ENCODE measurements at regions not wholly inside any gene's neighbourhood (a gene's known extent, or its start where the extent isn't known, plus 50 kb on each side); places are given as distances from the start of the nearest gene placed in this dataset.

GRCh38 chr21:14722841-14723483 lies 176.8 kb upstream of the SAMSN1 start:
- H3K36me3 ChIP-seq (ENCODE audit: control insufficient read depth in 2 of 2, extremely low read depth in 1 of 2, insufficient read depth in 1 of 2, low read length in 1 of 2), result no peaks in the 10 kb centered on the region
- no peaks in the 10 kb centered on the region for H3K27me3 ChIP-seq (replicated peaks in 1 of 2; ENCODE audit: control insufficient read depth in 2 of 2, extremely low read depth in 1 of 2, insufficient read depth in 2 of 2, low read length in 1 of 2)
- Mint-ChIP-seq H3K36me3 (no peaks in the 10 kb centered on the region), H3K4me1 (peaks cover 0 to 6% (median 2%) of the 10 kb centered on the region in 3 donors), H3K27ac (no peak overlapping the region), H3K27me3 (no peaks in the 10 kb centered on the region), H3K9me3 (no peaks in the 10 kb centered on the region), H3K4me3 (no peak overlapping the region)
- ChIA-PET POLR2A (no interaction called here), CTCF (no interaction called here)
- no peak for DNase-seq
- WGBS (ENCODE audit: insufficient coverage), result 96% methylated on average over 4 of the region's 6 CpGs
- no peaks in the 10 kb centered on the region for H3K9me3 ChIP-seq
- no peak overlapping the region for H3K27ac ChIP-seq (ENCODE audit: low read length)
- no peak for ATAC-seq (replicated peaks in 1 of 4)
- H3K4me3 ChIP-seq (ENCODE audit: control insufficient read depth in 1 of 2, extremely low read depth in 1 of 2, low read length in 1 of 2), result no peak overlapping the region
- no peaks in the 10 kb centered on the region for H3K4me1 ChIP-seq (ENCODE audit: control insufficient read depth in 1 of 2, extremely low read depth in 1 of 2, insufficient read depth in 2 of 2, low read length in 2 of 2)

- H3K9me3 ChIP-seq, result no peaks in the 10 kb centered on the region
- no peaks in the 10 kb centered on the region for H3K36me3 Mint-ChIP-seq
- peaks cover 0 to 4% (median 0%) of the 10 kb centered on the region in 3 donors for H3K4me1 Mint-ChIP-seq
- no peak overlapping the region for H3K27ac ChIP-seq (ENCODE audit: low read length)
- H3K36me3 ChIP-seq (ENCODE audit: control insufficient read depth in 2 of 2, extremely low read depth in 1 of 2, insufficient read depth in 1 of 2, low read length in 1 of 2), result no peaks in the 10 kb centered on the region
- no peaks in the 10 kb centered on the region for H3K27me3 ChIP-seq (replicated peaks in 1 of 2; ENCODE audit: control insufficient read depth in 2 of 2, extremely low read depth in 1 of 2, insufficient read depth in 2 of 2, low read length in 1 of 2)
- DNase-seq, result no peak
- ATAC-seq (replicated peaks in 1 of 4), result no peak
- H3K4me1 ChIP-seq (ENCODE audit: control insufficient read depth in 1 of 2, extremely low read depth in 1 of 2, insufficient read depth in 2 of 2, low read length in 2 of 2), result no peaks in the 10 kb centered on the region
- CTCF ChIA-PET, result no interaction called here
- no peak overlapping the region for H3K4me3 Mint-ChIP-seq
- WGBS (ENCODE audit: insufficient coverage), result 40% methylated on average over 1 of the region's 4 CpGs
- H3K27me3 Mint-ChIP-seq, result no peaks in the 10 kb centered on the region
- H3K4me3 ChIP-seq (ENCODE audit: control insufficient read depth in 1 of 2, extremely low read depth in 1 of 2, low read length in 1 of 2), result no peak overlapping the region
- POLR2A ChIA-PET, result no interaction called here
- H3K9me3 Mint-ChIP-seq, result no peaks in the 10 kb centered on the region
- no peak overlapping the region for H3K27ac Mint-ChIP-seq
Observed at GRCh38 chr21:14720237-14720636, 174.1 kb upstream of the SAMSN1 start.

GRCh38 chr21:14718951-14719350 lies 172.8 kb upstream of the SAMSN1 start:
- no peak overlapping the region for H3K27ac Mint-ChIP-seq
- no peak overlapping the region for H3K4me3 Mint-ChIP-seq
- H3K9me3 Mint-ChIP-seq, result no peaks in the 10 kb centered on the region
- Histone ChIP-seq H3K27me3 (replicated peaks in 1 of 2; ENCODE audit: control insufficient read depth in 2 of 2, extremely low read depth in 1 of 2, insufficient read depth in 2 of 2, low read length in 1 of 2) (no peaks in the 10 kb centered on the region), H3K4me1 (ENCODE audit: control insufficient read depth in 1 of 2, extremely low read depth in 1 of 2, insufficient read depth in 2 of 2, low read length in 2 of 2) (no peaks in the 10 kb centered on the region), H3K9me3 (no peaks in the 10 kb centered on the region), H3K4me3 (ENCODE audit: control insufficient read depth in 1 of 2, extremely low read depth in 1 of 2, low read length in 1 of 2) (no peak overlapping the region), H3K27ac (ENCODE audit: low read length) (no peak overlapping the region), H3K36me3 (ENCODE audit: control insufficient read depth in 2 of 2, extremely low read depth in 1 of 2, insufficient read depth in 1 of 2, low read length in 1 of 2) (no peaks in the 10 kb centered on the region)
- WGBS (ENCODE audit: insufficient coverage), result 90% methylated on average over 2 of the region's 6 CpGs
- DNase-seq, result no peak
- H3K36me3 Mint-ChIP-seq, result no peaks in the 10 kb centered on the region
- CTCF ChIA-PET, result interaction anchor here (1.9 to 2.2 kb wide), 2 partner anchors 16 to 17 kb away, joined by 6 to 7 read pairs; no protein-coding TSS in a partner anchor
- POLR2A ChIA-PET, result interaction anchor here in 1 of 2 donors (0.6 kb wide), 1 partner anchor 226 kb away, joined by 5 read pairs; no protein-coding TSS in a partner anchor
- no peak for ATAC-seq (replicated peaks in 1 of 4)
- no peaks in the 10 kb centered on the region for H3K27me3 Mint-ChIP-seq
- peaks cover 0 to 4% (median 0%) of the 10 kb centered on the region in 3 donors for H3K4me1 Mint-ChIP-seq

GRCh38 chr21:14716761-14717396 lies 170.8 kb upstream of the SAMSN1 start:
- Histone ChIP-seq H3K9me3 (no peaks in the 10 kb centered on the region), H3K36me3 (ENCODE audit: control insufficient read depth in 2 of 2, extremely low read depth in 1 of 2, insufficient read depth in 1 of 2, low read length in 1 of 2) (no peaks in the 10 kb centered on the region), H3K4me3 (ENCODE audit: control insufficient read depth in 1 of 2, extremely low read depth in 1 of 2, low read length in 1 of 2) (no peak overlapping the region), H3K27me3 (replicated peaks in 1 of 2; ENCODE audit: control insufficient read depth in 2 of 2, extremely low read depth in 1 of 2, insufficient read depth in 2 of 2, low read length in 1 of 2) (no peaks in the 10 kb centered on the region), H3K27ac (ENCODE audit: low read length) (no peak overlapping the region), H3K4me1 (ENCODE audit: control insufficient read depth in 1 of 2, extremely low read depth in 1 of 2, insufficient read depth in 2 of 2, low read length in 2 of 2) (no peaks in the 10 kb centered on the region)
- ATAC-seq (replicated peaks in 1 of 4), result no peak
- ChIA-PET CTCF (interaction anchor here in 1 of 2 donors (0.7 kb wide), 1 partner anchor 21 kb away, joined by 3 read pairs; no protein-coding TSS in a partner anchor), POLR2A (no interaction called here)
- peaks cover 9% of the 10 kb centered on the region for H3K36me3 Mint-ChIP-seq
- no peak overlapping the region for H3K4me3 Mint-ChIP-seq
- H3K9me3 Mint-ChIP-seq, result peaks cover 5 to 15% (median 8%) of the 10 kb centered on the region in 3 donors
- no CpG with 5 or more reads among the region's 3 CpGs for WGBS (ENCODE audit: insufficient coverage)
- no peak for DNase-seq
- H3K27me3 Mint-ChIP-seq, result no peaks in the 10 kb centered on the region
- no peak overlapping the region for H3K27ac Mint-ChIP-seq
- H3K4me1 Mint-ChIP-seq, result peaks cover 0 to 4% (median 0%) of the 10 kb centered on the region in 3 donors

- no peak for ATAC-seq (replicated peaks in 1 of 4)
Observed at GRCh38 chr21:14713109-14713508, 167.0 kb upstream of the SAMSN1 start.

GRCh38 chr21:14712121-14712715 lies 166.1 kb upstream of the SAMSN1 start:
- Mint-ChIP-seq H3K4me1 (peaks cover 0 to 4% (median 0%) of the 10 kb centered on the region in 3 donors), H3K27me3 (no peaks in the 10 kb centered on the region), H3K36me3 (peaks cover 9% of the 10 kb centered on the region), H3K4me3 (no peak overlapping the region), H3K27ac (no peak overlapping the region), H3K9me3 (peaks cover 7 to 24% (median 12%) of the 10 kb centered on the region in 3 donors)
- Histone ChIP-seq H3K9me3 (no peaks in the 10 kb centered on the region), H3K36me3 (ENCODE audit: control insufficient read depth in 2 of 2, extremely low read depth in 1 of 2, insufficient read depth in 1 of 2, low read length in 1 of 2) (no peaks in the 10 kb centered on the region), H3K27ac (ENCODE audit: low read length) (no peak overlapping the region), H3K4me1 (ENCODE audit: control insufficient read depth in 1 of 2, extremely low read depth in 1 of 2, insufficient read depth in 2 of 2, low read length in 2 of 2) (no peaks in the 10 kb centered on the region), H3K4me3 (ENCODE audit: control insufficient read depth in 1 of 2, extremely low read depth in 1 of 2, low read length in 1 of 2) (no peak overlapping the region), H3K27me3 (replicated peaks in 1 of 2; ENCODE audit: control insufficient read depth in 2 of 2, extremely low read depth in 1 of 2, insufficient read depth in 2 of 2, low read length in 1 of 2) (no peaks in the 10 kb centered on the region)
- DNase-seq, result no peak
- no peak for ATAC-seq (replicated peaks in 1 of 4)
- POLR2A ChIA-PET, result no interaction called here
- CTCF ChIA-PET, result interaction anchor here in 1 of 2 donors (1.0 kb wide), 1 partner anchor 13 kb away, joined by 3 read pairs; no protein-coding TSS in a partner anchor
- no CpG with 5 or more reads among the region's 1 CpG for WGBS (ENCODE audit: insufficient coverage)

More at GRCh38 chr21:14713109-14713508, 167.0 kb upstream of the SAMSN1 start:
- H3K4me3 Mint-ChIP-seq, result no peak overlapping the region
- no peaks in the 10 kb centered on the region for H3K27me3 Mint-ChIP-seq
- H3K36me3 Mint-ChIP-seq, result peaks cover 9% of the 10 kb centered on the region
- Histone ChIP-seq H3K4me1 (ENCODE audit: control insufficient read depth in 1 of 2, extremely low read depth in 1 of 2, insufficient read depth in 2 of 2, low read length in 2 of 2) (no peaks in the 10 kb centered on the region), H3K36me3 (ENCODE audit: control insufficient read depth in 2 of 2, extremely low read depth in 1 of 2, insufficient read depth in 1 of 2, low read length in 1 of 2) (no peaks in the 10 kb centered on the region), H3K4me3 (ENCODE audit: control insufficient read depth in 1 of 2, extremely low read depth in 1 of 2, low read length in 1 of 2) (no peak overlapping the region), H3K9me3 (no peaks in the 10 kb centered on the region), H3K27ac (ENCODE audit: low read length) (no peak overlapping the region), H3K27me3 (replicated peaks in 1 of 2; ENCODE audit: control insufficient read depth in 2 of 2, extremely low read depth in 1 of 2, insufficient read depth in 2 of 2, low read length in 1 of 2) (no peaks in the 10 kb centered on the region)
- no peak overlapping the region for H3K27ac Mint-ChIP-seq
- peaks cover 0 to 4% (median 0%) of the 10 kb centered on the region in 3 donors for H3K4me1 Mint-ChIP-seq
- ChIA-PET POLR2A (no interaction called here), CTCF (no interaction called here)
- peaks cover 7 to 20% (median 12%) of the 10 kb centered on the region in 3 donors for H3K9me3 Mint-ChIP-seq
- DNase-seq, result no peak
